GM23338 (cell line): ENCODE measurements at regions not wholly inside any gene's neighbourhood (a gene's known extent, or its start where the extent isn't known, plus 50 kb on each side); places are given as distances from the start of the nearest gene placed in this dataset. TPM values are rescaled to one million over a fixed set of nuclear protein-coding genes. Genes with fewer than 3 reads are reported as not detected.
A peak's percentile ranks its signal among the peaks of the same experiment; 100 is the strongest.

Experiments
- ZNF462 ChIP-seq: fragments of 250-450 bp; sonication (Bioruptor Pico); IDR thresholded peaks from 2 replicates; pipeline ENCODE4 v1.5.0; 2020; ENCODE audit warnings: mild to moderate bottlenecking, moderate library complexity
- microRNA-seq: library from miRNA; unstranded; fragments of <30 nt; microRNA quantifications from one replicate; pipeline ENCODE4, GENCODE V29; 2017
- small RNA-seq: library from RNA; depleted of rRNA; stranded (forward); fragments of <200 nt; gene quantifications from one replicate; pipeline ENCODE3, GENCODE V24; 2014; ENCODE audit warnings: low replicate concordance

GRCh38 chr12:98465505-98465904 lies 49.9 kb upstream of the TMPO start (continued):
- TF ChIP-seq ZNF462 = no peak

Small RNA genes lying in the stretch of these regions (microRNA-seq; reads per million reads assigned to microRNA genes)
- gene MIR4303 (not detected), gene MIR4495 (not detected)

Small RNA genes lying in the stretch of these regions (small RNA-seq; reads per million reads assigned to genes)
- gene AC018659.1 (not detected), gene MIR4303 (not detected), gene MIR4495 (not detected), gene RNU4-41P (not detected), gene RNU6-36P (0.30 reads per million, percentile 12 among the genes with 10 or more reads in this experiment)
